H9 (cell line): ENCODE measurements at regions not wholly inside any gene's neighbourhood (a gene's known extent, or its start where the extent isn't known, plus 50 kb on each side); places are given as distances from the start of the nearest gene placed in this dataset.

Experiments
- DNase-seq: peaks from one replicate; pipeline ENCODE4 v3.0.0-alpha.2; 2017
- H2AFZ ChIP-seq: one replicate; pipeline ENCODE4 v1.6.1; 2013; ENCODE audit warnings: mild to moderate bottlenecking, low read length, control low read depth, moderate library complexity
- H2AK5ac ChIP-seq: 2 replicates; pipeline ENCODE4 v1.6.1; 2013; ENCODE audit warnings: low read length, control low read depth, mixed read lengths; ENCODE audit not compliant: insufficient read length
- H2BK120ac ChIP-seq: one replicate; pipeline ENCODE4 v1.6.1; 2013; ENCODE audit warnings: low read depth, mild to moderate bottlenecking, low read length, control low read depth, inconsistent platforms; ENCODE audit not compliant: poor library complexity, severe bottlenecking
- H2BK12ac ChIP-seq: 2 replicates; pipeline ENCODE4 v1.6.1; 2013; ENCODE audit warnings: low read length, control low read depth, mixed read lengths, low read depth; ENCODE audit not compliant: insufficient read length
- H2BK15ac ChIP-seq: 2 replicates; pipeline ENCODE4 v1.6.1; 2013; ENCODE audit warnings: low read depth, low read length, control low read depth
- H2BK20ac ChIP-seq: one replicate; pipeline ENCODE4 v1.6.1; 2013; ENCODE audit warnings: low read depth, mild to moderate bottlenecking, low read length, control low read depth, inconsistent platforms; ENCODE audit not compliant: poor library complexity, severe bottlenecking
- H2BK5ac ChIP-seq: 2 replicates; pipeline ENCODE4 v1.6.1; 2013; ENCODE audit warnings: low read length, control low read depth, mixed read lengths; ENCODE audit not compliant: insufficient read length
- H3K14ac ChIP-seq: 2 replicates; pipeline ENCODE4 v1.6.1; 2013; ENCODE audit warnings: low read length, control low read depth; ENCODE audit not compliant: insufficient read depth
- H3K18ac ChIP-seq: 2 replicates; pipeline ENCODE4 v1.6.1; 2013; ENCODE audit warnings: low read depth, mild to moderate bottlenecking, mixed read lengths, low read length, control low read depth; ENCODE audit not compliant: insufficient read length
- H3K23ac ChIP-seq: 2 replicates; pipeline ENCODE4 v1.6.1; 2013; ENCODE audit warnings: low read length, control low read depth, mixed read lengths, low read depth; ENCODE audit not compliant: insufficient read length
- H3K23me2 ChIP-seq: 2 replicates; pipeline ENCODE4 v1.6.1; 2013; ENCODE audit warnings: low read depth, mild to moderate bottlenecking, mixed read lengths, low read length, control low read depth; ENCODE audit not compliant: insufficient read length, poor library complexity, severe bottlenecking
- H3K27ac ChIP-seq: 2 replicates; pipeline ENCODE4 v1.5.1; 2013; ENCODE audit warnings: low read length, control low read depth, mixed read lengths, low read depth; ENCODE audit not compliant: insufficient read length
- H3K27me3 ChIP-seq: 2 replicates; pipeline ENCODE4 v1.6.1; 2013; ENCODE audit warnings: low read length, control low read depth, inconsistent platforms; ENCODE audit not compliant: insufficient read depth
- H3K4ac ChIP-seq: 2 replicates; pipeline ENCODE4 v1.6.1; 2013; ENCODE audit warnings: low read depth, mild to moderate bottlenecking, control low read depth, inconsistent platforms, low read length, moderate library complexity
- H3K4me1 ChIP-seq: 2 replicates; pipeline ENCODE4 v1.6.1; 2013; ENCODE audit warnings: low read length, control low read depth, inconsistent platforms; ENCODE audit not compliant: insufficient read depth
- H3K4me2 ChIP-seq: 2 replicates; pipeline ENCODE4 v1.6.1; 2013; ENCODE audit warnings: low read length, control low read depth, mixed read lengths; ENCODE audit not compliant: insufficient read length, insufficient read depth
- H3K56ac ChIP-seq: 2 replicates; pipeline ENCODE4 v1.6.1; 2013; ENCODE audit warnings: low read depth, mild to moderate bottlenecking, mixed read lengths, low read length, control low read depth; ENCODE audit not compliant: insufficient read length
- H3K79me1 ChIP-seq: 2 replicates; pipeline ENCODE4 v1.6.1; 2013; ENCODE audit warnings: low read depth, mild to moderate bottlenecking, moderate library complexity, low read length, control low read depth, inconsistent platforms; ENCODE audit not compliant: insufficient read depth, poor library complexity, severe bottlenecking
- H3K79me2 ChIP-seq: 2 replicates; pipeline ENCODE4 v1.6.1; 2013; ENCODE audit warnings: low read length, control low read depth, inconsistent platforms; ENCODE audit not compliant: insufficient read depth
- H3K9ac ChIP-seq: 2 replicates; pipeline ENCODE4 v1.6.1; 2013; ENCODE audit warnings: low read length, control low read depth, mixed read lengths; ENCODE audit not compliant: insufficient read length; ENCODE audit errors: extremely low read depth
- H3K9me3 ChIP-seq: one replicate; pipeline ENCODE4 v1.6.1; 2013; ENCODE audit warnings: low read depth, low read length, inconsistent platforms; ENCODE audit not compliant: control insufficient read depth
- H3T11ph ChIP-seq: one replicate; pipeline ENCODE4 v1.6.1; 2013; ENCODE audit warnings: mild to moderate bottlenecking, low read length, control low read depth, inconsistent platforms
- H4K20me1 ChIP-seq: one replicate; pipeline ENCODE4 v1.6.1; 2013; ENCODE audit not compliant: control insufficient read depth, insufficient read length, insufficient read depth
- H4K5ac ChIP-seq: 2 replicates; pipeline ENCODE4 v1.6.1; 2013; ENCODE audit warnings: low read depth, mild to moderate bottlenecking, mixed read lengths, low read length, control low read depth; ENCODE audit not compliant: insufficient read length
- H4K8ac ChIP-seq: replicated peaks from 2 replicates; pipeline ENCODE4 v1.6.1; 2013; ENCODE audit warnings: low read length, control low read depth, mixed read lengths, low read depth; ENCODE audit not compliant: insufficient read length
- H4K91ac ChIP-seq: 2 replicates; pipeline ENCODE4 v1.6.1; 2013; ENCODE audit warnings: low read depth, mild to moderate bottlenecking, moderate library complexity, mixed read lengths, low read length, control low read depth; ENCODE audit not compliant: insufficient read length
- H3K27ac Mint-ChIP-seq, 3 experiments: 2 replicates in 2 of 3; 3 replicates in 1 of 3; pipeline ENCODE4 v1.8.0; 2020 to 2021; ENCODE audit warnings: mixed read lengths in 3 of 3, mild to moderate bottlenecking in 1 of 3, moderate library complexity in 1 of 3
- H3K27me3 Mint-ChIP-seq: 2 replicates; pipeline ENCODE4 v1.8.0; 2021; ENCODE audit warnings: low read depth, mild to moderate bottlenecking, moderate library complexity, mixed read lengths
- H3K36me3 Mint-ChIP-seq, 3 experiments: 2 replicates in 2 of 3; 3 replicates in 1 of 3; pipeline ENCODE4 v1.8.0; 2020 to 2021; ENCODE audit warnings: low read depth in 3 of 3, mixed read lengths in 3 of 3; ENCODE audit not compliant: insufficient read depth in 1 of 3
- H3K4me1 Mint-ChIP-seq, 2 experiments: 2 replicates each; pipeline ENCODE4 v1.8.0; 2020; ENCODE audit warnings: mixed read lengths in 2 of 2
- H3K4me3 Mint-ChIP-seq, 2 experiments: 2 replicates in 1 of 2; 3 replicates in 1 of 2; pipeline ENCODE4 v1.8.0; 2020 to 2021; ENCODE audit warnings: mild to moderate bottlenecking in 2 of 2, mixed read lengths in 2 of 2, moderate library complexity in 1 of 2
- H3K9me3 Mint-ChIP-seq, 2 experiments: 2 replicates in 1 of 2; 3 replicates in 1 of 2; pipeline ENCODE4 v1.8.0; 2020; ENCODE audit warnings: mild to moderate bottlenecking in 2 of 2, mixed read lengths in 2 of 2, moderate library complexity in 1 of 2
- WGBS: extraction: QIAGEN DNeasy Blood & Tissue Kit; methylation state at CpG from one replicate; pipeline ENCODE4 v1.1.7; 2013; ENCODE audit warnings: missing lambda C conversion rate, low lambda C conversion rate, mixed read lengths; ENCODE audit not compliant: insufficient read length; ENCODE audit errors: extremely low coverage; 5-methylcytosine and 5-hydroxymethylcytosine counted together
- TF ChIP-seq, protein P1 (sequence below): fragments of 200-600 bp; sonication (generic); conservative IDR thresholded peaks from 3 replicates; pipeline ENCODE4 v1.8.0; 2021; ENCODE audit warnings: antibody characterized with exemption, mild to moderate bottlenecking

DNA sequence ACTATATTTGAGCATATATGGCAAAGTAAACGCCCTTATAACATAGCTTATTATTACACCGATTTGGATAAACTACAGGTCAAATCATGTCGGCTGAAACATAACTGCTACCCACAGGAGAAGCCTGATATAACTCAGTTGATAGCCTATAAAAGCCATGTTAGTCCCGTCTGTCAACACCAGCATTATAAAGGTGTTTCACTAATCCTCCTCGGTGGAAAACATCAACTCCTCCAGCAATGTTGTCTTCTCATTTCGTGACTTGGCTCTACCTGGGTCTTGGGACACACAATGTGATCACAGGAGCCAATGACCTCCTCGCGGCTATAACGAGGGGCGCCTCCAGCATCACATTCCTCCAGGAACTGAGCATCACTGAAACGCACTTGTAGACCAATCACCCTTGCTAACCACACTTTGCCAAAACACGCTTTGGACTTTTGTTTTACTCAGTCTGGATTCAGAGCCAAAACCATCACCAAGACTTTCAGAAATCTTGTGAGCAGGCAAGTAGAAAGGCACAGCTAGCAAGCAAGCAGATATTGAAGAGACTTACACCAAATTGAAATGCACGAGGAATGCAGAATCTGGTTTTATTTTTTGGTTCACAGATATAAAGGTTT is 269.7 kb upstream of the NFE2L3 start:
- H3K4me1 ChIP-seq = no peaks in the 10 kb centered on the region; the same call in 1 of the 2 replicates
- H3K56ac ChIP-seq = no peak overlapping the region
- no peak overlapping the region for H3K27ac ChIP-seq
- H4K91ac ChIP-seq = no peak overlapping the region
- H2BK15ac ChIP-seq = no peak overlapping the region
- no peaks in the 10 kb centered on the region for H3K36me3 Mint-ChIP-seq
- no peaks in the 10 kb centered on the region for H3K9me3 Mint-ChIP-seq
- H3K4me2 ChIP-seq = no peak overlapping the region
- H3K14ac ChIP-seq = no peak overlapping the region
- H3K4ac ChIP-seq = no peak overlapping the region
- H4K20me1 ChIP-seq = no peaks in the 10 kb centered on the region
- H4K8ac ChIP-seq = no peak overlapping the region
- no peak overlapping the region for H4K5ac ChIP-seq
- DNase-seq = no peak
- H3K79me1 ChIP-seq = no peaks in the 10 kb centered on the region
- no peak overlapping the region for H2BK120ac ChIP-seq
- H3K9me3 ChIP-seq = no peaks in the 10 kb centered on the region
- H3K4me3 Mint-ChIP-seq = no peak overlapping the region
- no peak overlapping the region for H3T11ph ChIP-seq
- no peaks in the 10 kb centered on the region for H3K27me3 ChIP-seq
- no peak overlapping the region for H2BK12ac ChIP-seq
- no peak overlapping the region for H2AK5ac ChIP-seq
- H2BK20ac ChIP-seq = no peak overlapping the region
- no CpG with 5 or more reads among the region's 13 CpGs for WGBS
- TF ChIP-seq, protein P1, sequence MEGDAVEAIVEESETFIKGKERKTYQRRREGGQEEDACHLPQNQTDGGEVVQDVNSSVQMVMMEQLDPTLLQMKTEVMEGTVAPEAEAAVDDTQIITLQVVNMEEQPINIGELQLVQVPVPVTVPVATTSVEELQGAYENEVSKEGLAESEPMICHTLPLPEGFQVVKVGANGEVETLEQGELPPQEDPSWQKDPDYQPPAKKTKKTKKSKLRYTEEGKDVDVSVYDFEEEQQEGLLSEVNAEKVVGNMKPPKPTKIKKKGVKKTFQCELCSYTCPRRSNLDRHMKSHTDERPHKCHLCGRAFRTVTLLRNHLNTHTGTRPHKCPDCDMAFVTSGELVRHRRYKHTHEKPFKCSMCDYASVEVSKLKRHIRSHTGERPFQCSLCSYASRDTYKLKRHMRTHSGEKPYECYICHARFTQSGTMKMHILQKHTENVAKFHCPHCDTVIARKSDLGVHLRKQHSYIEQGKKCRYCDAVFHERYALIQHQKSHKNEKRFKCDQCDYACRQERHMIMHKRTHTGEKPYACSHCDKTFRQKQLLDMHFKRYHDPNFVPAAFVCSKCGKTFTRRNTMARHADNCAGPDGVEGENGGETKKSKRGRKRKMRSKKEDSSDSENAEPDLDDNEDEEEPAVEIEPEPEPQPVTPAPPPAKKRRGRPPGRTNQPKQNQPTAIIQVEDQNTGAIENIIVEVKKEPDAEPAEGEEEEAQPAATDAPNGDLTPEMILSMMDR = no peak
- H3K18ac ChIP-seq = no peak overlapping the region
- no peak overlapping the region for H3K9ac ChIP-seq
- H3K27ac Mint-ChIP-seq = no peak overlapping the region
- H2BK5ac ChIP-seq = no peak overlapping the region
- no peak overlapping the region for H3K23ac ChIP-seq
- peaks cover 20% of the 10 kb centered on the region for H3K27me3 Mint-ChIP-seq
- no peak overlapping the region for H2AFZ ChIP-seq
- no peaks in the 10 kb centered on the region for H3K23me2 ChIP-seq
- no peaks in the 10 kb centered on the region; the same call in 1 of the 2 replicates for H3K79me2 ChIP-seq
- peaks cover 4 to 5% of the 10 kb centered on the region in 2 experiments; a peak in 2 of 4 replicates for H3K4me1 Mint-ChIP-seq
